ENCODE measurements at regions not wholly inside any gene's neighbourhood (a gene's known extent, or its start where the extent isn't known, plus 50 kb on each side); places are given as distances from the start of the nearest gene placed in this dataset.

DNA sequence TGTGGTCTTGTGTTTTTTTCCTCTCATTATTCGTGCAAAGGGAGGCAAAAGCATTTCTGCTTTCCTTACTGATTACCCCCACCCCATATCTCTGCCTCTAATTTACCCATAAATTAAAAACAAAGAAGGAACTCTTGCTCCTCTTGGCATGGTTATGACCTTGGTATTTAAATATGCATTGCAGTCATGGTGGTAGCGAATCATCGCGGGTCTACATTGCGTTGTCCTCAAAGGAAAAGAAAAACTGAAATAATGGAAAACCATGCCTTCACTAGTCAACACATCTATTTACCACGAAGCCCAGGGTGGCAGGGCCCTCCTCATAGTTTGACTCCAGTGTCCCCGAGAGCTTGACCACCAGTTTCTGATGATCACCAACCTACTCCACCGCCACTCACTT, 126.7 kb upstream of the PARP11 start:
- TF ChIP-seq, protein P1, sequence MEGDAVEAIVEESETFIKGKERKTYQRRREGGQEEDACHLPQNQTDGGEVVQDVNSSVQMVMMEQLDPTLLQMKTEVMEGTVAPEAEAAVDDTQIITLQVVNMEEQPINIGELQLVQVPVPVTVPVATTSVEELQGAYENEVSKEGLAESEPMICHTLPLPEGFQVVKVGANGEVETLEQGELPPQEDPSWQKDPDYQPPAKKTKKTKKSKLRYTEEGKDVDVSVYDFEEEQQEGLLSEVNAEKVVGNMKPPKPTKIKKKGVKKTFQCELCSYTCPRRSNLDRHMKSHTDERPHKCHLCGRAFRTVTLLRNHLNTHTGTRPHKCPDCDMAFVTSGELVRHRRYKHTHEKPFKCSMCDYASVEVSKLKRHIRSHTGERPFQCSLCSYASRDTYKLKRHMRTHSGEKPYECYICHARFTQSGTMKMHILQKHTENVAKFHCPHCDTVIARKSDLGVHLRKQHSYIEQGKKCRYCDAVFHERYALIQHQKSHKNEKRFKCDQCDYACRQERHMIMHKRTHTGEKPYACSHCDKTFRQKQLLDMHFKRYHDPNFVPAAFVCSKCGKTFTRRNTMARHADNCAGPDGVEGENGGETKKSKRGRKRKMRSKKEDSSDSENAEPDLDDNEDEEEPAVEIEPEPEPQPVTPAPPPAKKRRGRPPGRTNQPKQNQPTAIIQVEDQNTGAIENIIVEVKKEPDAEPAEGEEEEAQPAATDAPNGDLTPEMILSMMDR (conservative IDR thresholded peaks at IDR 0.05; ENCODE audit: low read length), result no peak
- TF ChIP-seq EZH2phosphoT487 (IDR thresholded peaks at IDR 0.05; ENCODE audit: borderline replicate concordance, low read depth, low read length), result no peak
